IMR-90 (cell line): ENCODE measurements at regions not wholly inside any gene's neighbourhood (a gene's known extent, or its start where the extent isn't known, plus 50 kb on each side); places are given as distances from the start of the nearest gene placed in this dataset.
"Not testable (repeated sequence)": the region's sequence is repeated elsewhere in the genome, so short reads cannot be mapped to it uniquely, and the experiment has no call there.

ENCODE experiments used
- BHLHE40 ChIP-seq: fragments of 150-350 bp; IDR thresholded peaks from 2 replicates; pipeline ENCODE4 v1.6.1; 2016; ENCODE audit warnings: mild to moderate bottlenecking, low read depth, low read length
- CHD1 ChIP-seq: IDR thresholded peaks from 2 replicates; pipeline ENCODE4 v1.6.1; 2012; ENCODE audit warnings: low read depth, low read length, improper control_type of control experiment
- CTCF ChIP-seq: conservative IDR thresholded peaks from 2 replicates; pipeline ENCODE4 v1.5.1; 2012; ENCODE audit warnings: mild to moderate bottlenecking, low read depth, low read length, improper control_type of control experiment
- ELK1 ChIP-seq: fragments of 150-350 bp; IDR thresholded peaks from 2 replicates; pipeline ENCODE4 v1.6.1; 2016; ENCODE audit warnings: low read depth, mild to moderate bottlenecking, low read length, moderate library complexity, borderline replicate concordance
- FOS ChIP-seq: fragments of 150-350 bp; IDR thresholded peaks from 2 replicates; pipeline ENCODE4 v1.6.1; 2016; ENCODE audit warnings: low read depth, low read length
- MAFK ChIP-seq: IDR thresholded peaks from 2 replicates; pipeline ENCODE4 v1.6.1; 2012; ENCODE audit warnings: low read depth, low read length, improper control_type of control experiment
- POLR2A ChIP-seq: IDR thresholded peaks from 2 replicates; pipeline ENCODE4 v1.6.1; 2012; ENCODE audit warnings: mild to moderate bottlenecking, low read depth, low read length
- RAD21 ChIP-seq: IDR thresholded peaks from 2 replicates; pipeline ENCODE4 v1.6.1; 2012; ENCODE audit warnings: low read length, improper control_type of control experiment
- RCOR1 ChIP-seq: IDR thresholded peaks from 2 replicates; pipeline ENCODE4 v1.6.1; 2012; ENCODE audit warnings: mild to moderate bottlenecking, low read length, improper control_type of control experiment; ENCODE audit not compliant: insufficient replicate concordance
- RFX5 ChIP-seq: IDR thresholded peaks from 2 replicates; pipeline ENCODE4 v1.8.0; 2012; ENCODE audit warnings: low read depth, mild to moderate bottlenecking, low read length, moderate library complexity
- SMC3 ChIP-seq: fragments of 150-350 bp; IDR thresholded peaks from 2 replicates; pipeline ENCODE4 v1.6.1; 2016; ENCODE audit warnings: low read depth, mild to moderate bottlenecking, antibody characterized with exemption, low read length, moderate library complexity
- USF2 ChIP-seq: fragments of 150-350 bp; IDR thresholded peaks from 2 replicates; pipeline ENCODE4 v1.6.1; 2017; ENCODE audit warnings: mild to moderate bottlenecking, antibody characterized with exemption, low read length, low read depth

GRCh38 chr4:3633277-3633676 is 101.1 kb upstream of the LRPAP1 start:
- not testable (repeated sequence) for TF ChIP-seq MAFK, RAD21, BHLHE40, CTCF, ELK1, SMC3, FOS, POLR2A, RFX5, CHD1, RCOR1, USF2
